ENCODE measurements at regions not wholly inside any gene's neighbourhood (a gene's known extent, or its start where the extent isn't known, plus 50 kb on each side); places are given as distances from the start of the nearest gene placed in this dataset.

- Histone ChIP-seq H3K4me1 (ENCODE audit: control insufficient read depth, insufficient read depth, low read length, poor library complexity, severe bottlenecking) (no peaks in the 10 kb centered on the region), H3K4me3 (ENCODE audit: low read depth, low read length) (no peak overlapping the region), H3K27ac (ENCODE audit: insufficient read depth, low read length, poor library complexity, severe bottlenecking) (no peak overlapping the region), H3K36me3 (ENCODE audit: control insufficient read depth, insufficient read depth, low read length) (no peaks in the 10 kb centered on the region), H3K27me3 (ENCODE audit: control insufficient read depth, insufficient read depth, low read length) (peaks cover 10% of the 10 kb centered on the region), H3K9me3 (ENCODE audit: control insufficient read depth in 2 of 2, low read length in 2 of 2) (no peaks in the 10 kb centered on the region)
- Mint-ChIP-seq H3K27ac (no peak overlapping the region), H3K27me3 (peaks cover 26% of the 10 kb centered on the region), H3K4me3 (no peak overlapping the region), H3K9me3 (no peaks in the 10 kb centered on the region), H3K36me3 (no peaks in the 10 kb centered on the region), H3K4me1 (no peaks in the 10 kb centered on the region)
- DNase-seq (peak in 1 of 3 donors; percentile 25), ATAC-seq (ENCODE audit: low read depth in 2 of 2) (peak in 1 of 2 donors; percentile 34)
These were observed 103.7 kb downstream of the VPREB1 start for GRCh38 chr22:22348127-22348814.

GRCh38 chr22:22348815-22349454, 104.3 kb downstream of the VPREB1 start:
- Mint-ChIP-seq H3K27ac (no peak overlapping the region), H3K27me3 (peaks cover 26% of the 10 kb centered on the region), H3K36me3 (no peaks in the 10 kb centered on the region), H3K4me1 (no peaks in the 10 kb centered on the region), H3K4me3 (no peak overlapping the region), H3K9me3 (no peaks in the 10 kb centered on the region)
- Histone ChIP-seq H3K27me3 (ENCODE audit: control insufficient read depth, insufficient read depth, low read length) (peaks cover 10% of the 10 kb centered on the region), H3K36me3 (ENCODE audit: control insufficient read depth, insufficient read depth, low read length) (no peaks in the 10 kb centered on the region), H3K4me3 (ENCODE audit: low read depth, low read length) (no peak overlapping the region), H3K9me3 (ENCODE audit: control insufficient read depth in 2 of 2, low read length in 2 of 2) (no peaks in the 10 kb centered on the region), H3K4me1 (ENCODE audit: control insufficient read depth, insufficient read depth, low read length, poor library complexity, severe bottlenecking) (no peaks in the 10 kb centered on the region), H3K27ac (ENCODE audit: insufficient read depth, low read length, poor library complexity, severe bottlenecking) (no peak overlapping the region)
- ATAC-seq (ENCODE audit: low read depth in 2 of 2) = no peak
- DNase-seq = no peak

GRCh38 chr22:22349455-22349836, 104.9 kb downstream of the VPREB1 start:
- Mint-ChIP-seq H3K4me1 (no peaks in the 10 kb centered on the region), H3K4me3 (no peak overlapping the region), H3K27me3 (peaks cover 29% of the 10 kb centered on the region), H3K9me3 (no peaks in the 10 kb centered on the region), H3K27ac (no peak overlapping the region), H3K36me3 (no peaks in the 10 kb centered on the region)
- H3K4me1 ChIP-seq (ENCODE audit: control insufficient read depth, insufficient read depth, low read length, poor library complexity, severe bottlenecking) = no peaks in the 10 kb centered on the region
- ATAC-seq (ENCODE audit: low read depth in 2 of 2) = no peak
- H3K27me3 ChIP-seq (ENCODE audit: control insufficient read depth, insufficient read depth, low read length) = peaks cover 10% of the 10 kb centered on the region
- no peaks in the 10 kb centered on the region for H3K36me3 ChIP-seq (ENCODE audit: control insufficient read depth, insufficient read depth, low read length)
- no peak overlapping the region for H3K4me3 ChIP-seq (ENCODE audit: low read depth, low read length)
- no peak overlapping the region for H3K27ac ChIP-seq (ENCODE audit: insufficient read depth, low read length, poor library complexity, severe bottlenecking)
- H3K9me3 ChIP-seq (ENCODE audit: control insufficient read depth in 2 of 2, low read length in 2 of 2) = no peaks in the 10 kb centered on the region
- DNase-seq = no peak

- no peaks in the 10 kb centered on the region for H3K4me1 ChIP-seq (ENCODE audit: control insufficient read depth, insufficient read depth, low read length, poor library complexity, severe bottlenecking)
- no peak overlapping the region for H3K27ac Mint-ChIP-seq
- peaks cover 9% of the 10 kb centered on the region for H3K27me3 ChIP-seq (ENCODE audit: control insufficient read depth, insufficient read depth, low read length)
- ATAC-seq (ENCODE audit: low read depth in 2 of 2) (no peak), DNase-seq (no peak)
- no peaks in the 10 kb centered on the region for H3K36me3 Mint-ChIP-seq
- H3K27ac ChIP-seq (ENCODE audit: insufficient read depth, low read length, poor library complexity, severe bottlenecking) = no peak overlapping the region
- H3K4me3 ChIP-seq (ENCODE audit: low read depth, low read length) = no peak overlapping the region
- peaks cover 38% of the 10 kb centered on the region for H3K27me3 Mint-ChIP-seq
- no peaks in the 10 kb centered on the region for H3K9me3 Mint-ChIP-seq
- no peaks in the 10 kb centered on the region for H3K4me1 Mint-ChIP-seq
- H3K4me3 Mint-ChIP-seq = no peak overlapping the region
- no peaks in the 10 kb centered on the region for H3K36me3 ChIP-seq (ENCODE audit: control insufficient read depth, insufficient read depth, low read length)
- H3K9me3 ChIP-seq (ENCODE audit: control insufficient read depth in 2 of 2, low read length in 2 of 2) = no peaks in the 10 kb centered on the region
These were observed 106.8 kb downstream of the VPREB1 start for GRCh38 chr22:22351366-22351765.

GRCh38 chr22:22352371-22352999, 107.9 kb downstream of the VPREB1 start:
- no peak for ATAC-seq (ENCODE audit: low read depth in 2 of 2)
- H3K4me1 Mint-ChIP-seq = peaks cover 0 to 6% (median 6%) of the 10 kb centered on the region in 4 donors
- H3K4me3 ChIP-seq (ENCODE audit: low read depth, low read length) = no peak overlapping the region
- DNase-seq = no peak
- no peak overlapping the region for H3K27ac ChIP-seq (ENCODE audit: insufficient read depth, low read length, poor library complexity, severe bottlenecking)
- H3K4me3 Mint-ChIP-seq = no peak overlapping the region
- no peaks in the 10 kb centered on the region for H3K36me3 ChIP-seq (ENCODE audit: control insufficient read depth, insufficient read depth, low read length)
- peaks cover 41% of the 10 kb centered on the region for H3K27me3 Mint-ChIP-seq
- peaks cover 3% of the 10 kb centered on the region for H3K4me1 ChIP-seq (ENCODE audit: control insufficient read depth, insufficient read depth, low read length, poor library complexity, severe bottlenecking)
- H3K27ac Mint-ChIP-seq = no peak overlapping the region
- no peaks in the 10 kb centered on the region for H3K9me3 ChIP-seq (ENCODE audit: control insufficient read depth in 2 of 2, low read length in 2 of 2)
- H3K27me3 ChIP-seq (ENCODE audit: control insufficient read depth, insufficient read depth, low read length) = peaks cover 7% of the 10 kb centered on the region
- H3K9me3 Mint-ChIP-seq = no peaks in the 10 kb centered on the region
- no peaks in the 10 kb centered on the region for H3K36me3 Mint-ChIP-seq

GRCh38 chr22:22355096-22355834, 110.7 kb downstream of the VPREB1 start:
- Mint-ChIP-seq H3K27me3 (peaks cover 47% of the 10 kb centered on the region), H3K4me3 (no peak overlapping the region), H3K9me3 (no peaks in the 10 kb centered on the region), H3K36me3 (no peaks in the 10 kb centered on the region), H3K4me1 (peaks cover 0 to 6% (median 6%) of the 10 kb centered on the region in 4 donors), H3K27ac (peak overlapping the region in 1 of 3 donors; percentile 38)
- no peak for ATAC-seq (ENCODE audit: low read depth in 2 of 2)
- DNase-seq = no peak
- no peaks in the 10 kb centered on the region for H3K36me3 ChIP-seq (ENCODE audit: control insufficient read depth, insufficient read depth, low read length)
- no peak overlapping the region for H3K4me3 ChIP-seq (ENCODE audit: low read depth, low read length)
- no peaks in the 10 kb centered on the region for H3K9me3 ChIP-seq (ENCODE audit: control insufficient read depth in 2 of 2, low read length in 2 of 2)
- H3K4me1 ChIP-seq (ENCODE audit: control insufficient read depth, insufficient read depth, low read length, poor library complexity, severe bottlenecking) = peaks cover 3% of the 10 kb centered on the region
- no peak overlapping the region for H3K27ac ChIP-seq (ENCODE audit: insufficient read depth, low read length, poor library complexity, severe bottlenecking)
- H3K27me3 ChIP-seq (ENCODE audit: control insufficient read depth, insufficient read depth, low read length) = peaks cover 2% of the 10 kb centered on the region

- no peak overlapping the region for H3K4me3 Mint-ChIP-seq
- H3K27ac ChIP-seq (ENCODE audit: insufficient read depth, low read length, poor library complexity, severe bottlenecking) = no peak overlapping the region
- H3K36me3 Mint-ChIP-seq = no peaks in the 10 kb centered on the region
- no peak overlapping the region for H3K4me3 ChIP-seq (ENCODE audit: low read depth, low read length)
- DNase-seq = peak; percentile 37 to 74 (median 45)
- peaks cover 0 to 6% (median 6%) of the 10 kb centered on the region in 4 donors for H3K4me1 Mint-ChIP-seq
- H3K27ac Mint-ChIP-seq = no peak overlapping the region
- peaks cover 2% of the 10 kb centered on the region for H3K27me3 ChIP-seq (ENCODE audit: control insufficient read depth, insufficient read depth, low read length)
- peaks cover 44% of the 10 kb centered on the region for H3K27me3 Mint-ChIP-seq
- ATAC-seq (ENCODE audit: low read depth in 2 of 2) = peak; percentile 66 to 74
- no peaks in the 10 kb centered on the region for H3K36me3 ChIP-seq (ENCODE audit: control insufficient read depth, insufficient read depth, low read length)
- H3K9me3 Mint-ChIP-seq = no peaks in the 10 kb centered on the region
- H3K9me3 ChIP-seq (ENCODE audit: control insufficient read depth in 2 of 2, low read length in 2 of 2) = no peaks in the 10 kb centered on the region
- H3K4me1 ChIP-seq (ENCODE audit: control insufficient read depth, insufficient read depth, low read length, poor library complexity, severe bottlenecking) = peaks cover 3% of the 10 kb centered on the region
These were observed 112.7 kb downstream of the VPREB1 start for GRCh38 chr22:22357024-22357883.
